ENCODE measurements at regions not wholly inside any gene's neighbourhood (a gene's known extent, or its start where the extent isn't known, plus 50 kb on each side); places are given as distances from the start of the nearest gene placed in this dataset.
"Not testable (repeated sequence)": the region's sequence is repeated elsewhere in the genome, so short reads cannot be mapped to it uniquely, and the experiment has no call there.

- TF ChIP-seq CTCF (IDR thresholded peaks at IDR 0.05) = no peak
- TF ChIP-seq POLR2A (IDR thresholded peaks at IDR 0.05) = no peak
- intact Hi-C loops (cut with DNase I; ENCODE audit: low total_unique reads) = no loop called here
- no peak for DNase-seq (ENCODE audit: low spot score in 2 of 2)
- WGBS, 2 donors = 94 to 95% methylated on average over 1 of the region's 1 CpG
- H3K4me3 ChIP-seq (ENCODE audit: low read depth, poor library complexity, severe bottlenecking) = no peak overlapping the region
These were observed 745.8 kb upstream of the SGO1 start for GRCh38 chr3:20931834-20932233.

DNA sequence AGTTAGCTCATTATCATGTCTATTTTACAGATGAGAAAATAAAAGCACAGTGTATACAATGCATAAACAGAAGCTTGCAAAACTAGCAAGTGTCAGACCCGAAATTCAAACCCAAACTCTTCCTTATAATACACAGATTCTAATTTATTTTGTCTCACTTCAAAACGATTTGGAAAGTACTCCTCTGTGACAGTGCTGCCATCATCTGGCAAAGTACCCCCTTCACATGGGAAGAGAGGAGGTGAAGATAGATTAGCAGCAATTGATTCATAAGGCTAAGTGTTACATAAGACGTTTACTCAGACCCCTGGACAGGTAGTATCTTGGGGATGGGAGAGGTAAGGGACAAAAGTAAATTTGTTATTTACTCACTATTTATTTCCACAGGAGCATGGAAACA, 744.0 kb upstream of the SGO1 start:
- DNase-seq (ENCODE audit: low spot score in 2 of 2) = no peak
- intact Hi-C loops (cut with DNase I; ENCODE audit: low total_unique reads) = no loop called here
- 20 to 21% methylated on average over 3 of the region's 3 CpGs for WGBS, 2 donors
- no peak overlapping the region for H3K4me3 ChIP-seq (ENCODE audit: low read depth, poor library complexity, severe bottlenecking)
- no peak for TF ChIP-seq CTCF (IDR thresholded peaks at IDR 0.05)

- no peak for DNase-seq (ENCODE audit: low spot score in 2 of 2)
These were observed 738.8 kb upstream of the SGO1 start for GRCh38 chr3:20924646-20925385.

GRCh38 chr3:20921112-20921511, 735.1 kb upstream of the SGO1 start:
- DNase-seq (ENCODE audit: low spot score in 2 of 2); intact Hi-C loops (cut with DNase I; ENCODE audit: low total_unique reads); H3K4me3 ChIP-seq (ENCODE audit: low read depth, poor library complexity, severe bottlenecking): not testable (repeated sequence)
- 86 to 91% methylated on average over 5 of the region's 5 CpGs for WGBS, 2 donors

More at GRCh38 chr3:20924646-20925385, 738.8 kb upstream of the SGO1 start:
- no peak overlapping the region for H3K4me3 ChIP-seq (ENCODE audit: low read depth, poor library complexity, severe bottlenecking)
- intact Hi-C loops (cut with DNase I; ENCODE audit: low total_unique reads) = no loop called here
- 51 to 52% methylated on average over 5 of the region's 5 CpGs for WGBS, 2 donors
- TF ChIP-seq CTCF (IDR thresholded peaks at IDR 0.05) = no peak
- no peak for TF ChIP-seq POLR2A (IDR thresholded peaks at IDR 0.05)

DNA sequence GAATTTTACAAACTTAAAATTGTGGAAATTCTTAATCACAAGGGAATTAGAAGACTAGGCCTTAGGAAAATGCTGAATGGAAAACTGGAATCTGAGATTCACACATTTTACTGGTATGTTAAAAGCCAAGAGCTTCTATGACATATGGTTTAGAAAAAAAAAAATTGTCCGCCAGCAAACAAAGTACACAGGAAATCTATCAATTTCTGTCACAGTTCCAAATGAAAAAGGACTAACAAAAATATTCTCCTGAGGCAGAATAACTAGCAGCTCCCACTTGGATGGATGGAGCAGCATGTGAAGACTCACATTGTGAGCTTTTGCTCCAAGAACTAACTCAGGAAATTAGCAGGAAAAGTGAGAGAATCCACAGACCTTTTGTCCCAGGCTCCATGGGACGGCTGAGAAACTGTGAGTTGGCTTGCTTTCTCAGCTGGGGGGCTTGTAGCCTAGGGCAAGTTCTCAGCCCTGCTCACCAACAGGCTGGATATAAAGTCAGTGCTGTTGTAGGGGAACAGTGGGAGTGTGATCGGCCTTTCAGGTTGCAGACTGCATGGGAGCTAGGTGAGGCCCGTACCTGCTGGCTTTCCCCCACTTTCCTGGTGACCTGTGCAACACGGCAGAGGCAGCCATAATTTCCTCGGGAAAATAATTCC, 731.1 kb upstream of the SGO1 start:
- intact Hi-C loops (cut with DNase I; ENCODE audit: low total_unique reads) = no loop called here
- no peak for DNase-seq (ENCODE audit: low spot score in 2 of 2)
- TF ChIP-seq POLR2A (IDR thresholded peaks at IDR 0.05) = no peak
- no peak for TF ChIP-seq CTCF (IDR thresholded peaks at IDR 0.05)
- no peak overlapping the region for H3K4me3 ChIP-seq (ENCODE audit: low read depth, poor library complexity, severe bottlenecking)
- WGBS, 2 donors = 72 to 74% methylated on average over 6 of the region's 6 CpGs

DNA sequence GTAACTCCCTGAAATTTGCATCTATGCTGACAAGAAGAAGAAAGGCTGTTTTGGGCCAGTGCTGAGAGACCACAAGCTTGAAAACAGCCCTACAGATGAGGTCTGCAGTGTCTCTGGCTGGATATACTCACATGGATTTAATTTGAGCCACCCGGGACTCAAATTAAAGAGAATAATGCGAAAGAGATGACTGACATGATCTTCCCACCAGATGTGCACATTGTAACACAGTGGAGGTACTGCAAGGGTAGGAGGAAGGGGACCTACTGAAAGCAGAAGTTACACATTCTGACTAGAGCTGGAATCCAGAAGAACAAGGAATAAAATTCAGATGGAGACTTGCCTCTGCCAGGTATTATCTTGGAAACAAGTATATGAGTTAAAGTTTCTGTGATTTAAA, 728.3 kb upstream of the SGO1 start:
- no peak overlapping the region for H3K4me3 ChIP-seq (ENCODE audit: low read depth, poor library complexity, severe bottlenecking)
- intact Hi-C loops (cut with DNase I; ENCODE audit: low total_unique reads) = no loop called here
- TF ChIP-seq POLR2A (IDR thresholded peaks at IDR 0.05) (no peak), CTCF (IDR thresholded peaks at IDR 0.05) (no peak)
- DNase-seq (ENCODE audit: low spot score in 2 of 2) = no peak
- 41 to 43% methylated on average over 2 of the region's 2 CpGs for WGBS, 2 donors
